Hepatocyte (in vitro differentiated cells): ENCODE measurements at regions not wholly inside any gene's neighbourhood (a gene's known extent, or its start where the extent isn't known, plus 50 kb on each side); places are given as distances from the start of the nearest gene placed in this dataset.

Source experiments
- DNase-seq: peaks from one replicate; pipeline ENCODE4 v3.0.0-alpha.2; 2016; ENCODE audit warnings: low spot score
- H2AFZ ChIP-seq: fragments of 200-600 bp; sonication (generic); 2 replicates; pipeline ENCODE4 v1.6.0; 2016; ENCODE audit warnings: antibody characterized with exemption, mild to moderate bottlenecking
- H3K27ac ChIP-seq: fragments of 200-600 bp; sonication (generic); 2 replicates; pipeline ENCODE4 v1.5.1; 2016; ENCODE audit warnings: mild to moderate bottlenecking
- H3K27me3 ChIP-seq: fragments of 200-600 bp; sonication (generic); 2 replicates; pipeline ENCODE4 v1.6.1; 2016
- H3K36me3 ChIP-seq: fragments of 200-600 bp; sonication (generic); replicated peaks from 2 replicates; pipeline ENCODE4 v1.5.1; 2016; ENCODE audit warnings: low read depth; ENCODE audit not compliant: insufficient read depth
- H3K4me1 ChIP-seq: fragments of 200-600 bp; sonication (generic); 2 replicates; pipeline ENCODE4 v1.5.1; 2016; ENCODE audit warnings: mild to moderate bottlenecking, moderate library complexity; ENCODE audit not compliant: insufficient read depth
- H3K4me2 ChIP-seq: fragments of 200-600 bp; sonication (generic); 2 replicates; pipeline ENCODE4 v1.6.0; 2016
- H3K4me3 ChIP-seq: fragments of 200-600 bp; sonication (generic); 2 replicates; pipeline ENCODE4 v1.5.1; 2016; ENCODE audit warnings: mild to moderate bottlenecking
- H3K79me2 ChIP-seq: fragments of 200-600 bp; sonication (generic); 2 replicates; pipeline ENCODE4 v1.6.0; 2017; ENCODE audit warnings: mild to moderate bottlenecking
- H3K9me2 ChIP-seq: fragments of 200-600 bp; sonication (generic); replicated peaks from 2 replicates; pipeline ENCODE4 v1.6.0; 2017; ENCODE audit warnings: mild to moderate bottlenecking; ENCODE audit not compliant: insufficient read depth
- H3K9me3 ChIP-seq: fragments of 200-600 bp; sonication (generic); 2 replicates; pipeline ENCODE4 v1.5.1; 2016; ENCODE audit warnings: low read depth, mild to moderate bottlenecking
- H4K20me1 ChIP-seq: fragments of 200-600 bp; sonication (generic); 2 replicates; pipeline ENCODE4 v1.6.0; 2016; ENCODE audit warnings: mild to moderate bottlenecking; ENCODE audit not compliant: insufficient read depth, poor library complexity, severe bottlenecking
- CTCF ChIP-seq: fragments of 200-600 bp; sonication (generic); IDR thresholded peaks from 2 replicates; pipeline ENCODE4 v1.5.1; 2016; ENCODE audit warnings: antibody characterized with exemption, mild to moderate bottlenecking; ENCODE audit not compliant: poor library complexity
- EZH2 ChIP-seq: fragments of 200-600 bp; sonication (generic); IDR thresholded peaks from 2 replicates; pipeline ENCODE4 v1.6.1; 2016; ENCODE audit warnings: antibody characterized with exemption, mild to moderate bottlenecking, borderline replicate concordance
- EZH2phosphoT487 ChIP-seq: fragments of 200-600 bp; sonication (generic); IDR thresholded peaks from one replicate; pipeline ENCODE4 v1.6.1; 2018; ENCODE audit warnings: antibody characterized with exemption, mild to moderate bottlenecking, low read depth, moderate library complexity; ENCODE audit not compliant: unreplicated experiment, severe bottlenecking
- WGBS: methylation state at CpG from one replicate; pipeline ENCODE4 v1.1.6; 2016; ENCODE audit warnings: low lambda C conversion rate; ENCODE audit errors: missing lambda C conversion rate; 5-methylcytosine and 5-hydroxymethylcytosine counted together

GRCh38 chr6:133680994-133681393 is 207.9 kb upstream of the TCF21 start:
- no peaks in the 10 kb centered on the region for H3K27me3 ChIP-seq
- no peaks in the 10 kb centered on the region for H3K4me1 ChIP-seq
- H3K27ac ChIP-seq, result no peak overlapping the region
- H3K4me3 ChIP-seq, result no peak overlapping the region
- WGBS, result 98% methylated on average over 2 of the region's 2 CpGs
- H4K20me1 ChIP-seq, result no peaks in the 10 kb centered on the region
- no peak overlapping the region for H3K4me2 ChIP-seq
- H3K36me3 ChIP-seq, result no peaks in the 10 kb centered on the region
- no peak for DNase-seq
- H3K79me2 ChIP-seq, result no peaks in the 10 kb centered on the region
- H3K9me3 ChIP-seq, result no peaks in the 10 kb centered on the region
- TF ChIP-seq EZH2 (no peak), CTCF (no peak), EZH2phosphoT487 (no peak)
- no peaks in the 10 kb centered on the region for H3K9me2 ChIP-seq
- no peak overlapping the region for H2AFZ ChIP-seq

- no peak for DNase-seq
- Histone ChIP-seq H4K20me1 (no peaks in the 10 kb centered on the region), H3K27me3 (no peaks in the 10 kb centered on the region), H3K4me1 (no peaks in the 10 kb centered on the region), H3K9me3 (no peaks in the 10 kb centered on the region), H2AFZ (no peak overlapping the region), H3K36me3 (no peaks in the 10 kb centered on the region), H3K4me2 (no peak overlapping the region), H3K4me3 (no peak overlapping the region), H3K27ac (no peak overlapping the region), H3K79me2 (no peaks in the 10 kb centered on the region), H3K9me2 (no peaks in the 10 kb centered on the region)
- WGBS, result 15% methylated on average over 2 of the region's 2 CpGs
- TF ChIP-seq EZH2phosphoT487 (no peak), CTCF (no peak), EZH2 (no peak)
Measured at GRCh38 chr6:133681891-133682290, 207.0 kb upstream of the TCF21 start.

GRCh38 chr6:133682506-133683307 is 206.2 kb upstream of the TCF21 start:
- Histone ChIP-seq H4K20me1 (no peaks in the 10 kb centered on the region), H3K36me3 (no peaks in the 10 kb centered on the region), H3K27me3 (no peaks in the 10 kb centered on the region), H3K9me3 (no peaks in the 10 kb centered on the region), H3K9me2 (no peaks in the 10 kb centered on the region), H3K4me2 (no peak overlapping the region), H3K4me1 (no peaks in the 10 kb centered on the region), H3K27ac (peak overlapping the region; percentile 35), H3K79me2 (no peaks in the 10 kb centered on the region), H3K4me3 (no peak overlapping the region), H2AFZ (no peak overlapping the region)
- no peak for DNase-seq
- TF ChIP-seq EZH2phosphoT487 (no peak), EZH2 (no peak), CTCF (no peak)
- WGBS, result 64% methylated on average over 5 of the region's 5 CpGs
